DMS153 treated with DMSO at 0.1 percent for 48 hours (cell line): ENCODE measurements at regions not wholly inside any gene's neighbourhood (a gene's known extent, or its start where the extent isn't known, plus 50 kb on each side); places are given as distances from the start of the nearest gene placed in this dataset.
A peak's percentile ranks its signal among the peaks of the same experiment; 100 is the strongest.

ENCODE experiments used
- DNase-seq: peaks from one replicate; lab custom pipeline; 2025; ENCODE audit not compliant: unreplicated experiment; lab: John Stamatoyannopoulos, UW

DNA sequence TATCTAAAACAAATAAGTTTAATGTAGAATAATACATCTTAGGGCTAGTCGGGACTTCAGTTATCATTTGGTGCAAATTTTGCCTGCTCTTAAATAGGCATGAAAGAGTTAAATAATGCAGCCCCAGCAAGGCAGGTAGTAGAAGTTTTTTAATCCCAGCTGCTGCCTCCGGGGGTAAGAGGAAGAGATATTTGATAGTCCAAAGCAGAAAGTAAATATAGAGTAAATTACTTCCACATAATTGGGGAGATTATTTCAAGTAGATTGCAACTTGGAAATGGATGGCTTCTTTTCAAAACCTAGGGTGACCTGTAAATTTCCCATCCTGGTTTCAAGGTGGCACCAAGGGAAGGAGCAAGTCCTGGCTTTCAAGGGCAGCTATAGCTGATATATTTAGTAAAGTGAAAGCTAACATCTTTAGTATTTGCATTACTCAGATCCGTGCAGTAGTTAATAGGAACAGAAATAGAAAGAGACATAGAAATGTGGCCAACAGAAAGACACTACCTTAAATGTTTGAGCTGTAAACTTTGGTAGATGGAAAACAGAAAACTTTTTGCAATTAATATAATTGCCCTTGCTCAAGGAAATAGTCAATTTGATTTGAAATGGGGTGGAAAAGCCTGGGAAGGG is 109.1 kb downstream of the LMO4 start:
- DNase-seq, result no peak

DNA sequence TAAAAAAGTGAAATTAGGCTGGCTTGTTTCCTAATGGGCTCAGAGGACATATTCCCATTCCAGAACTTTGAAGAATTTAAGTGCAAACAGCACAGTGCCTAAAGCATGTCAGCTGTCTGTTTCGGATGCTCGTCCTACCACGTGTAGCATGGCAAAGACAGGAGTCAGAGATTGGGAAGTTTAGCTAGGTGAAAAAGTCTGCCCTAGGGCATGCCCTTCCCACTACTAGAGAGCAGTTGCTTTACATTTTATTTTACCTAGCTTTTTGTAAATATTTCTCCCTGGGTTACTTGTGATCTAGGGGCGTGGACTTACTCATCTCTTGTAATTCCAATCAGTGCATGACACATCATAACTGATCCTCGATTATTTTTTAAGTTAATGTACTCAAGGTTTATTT is 111.1 kb downstream of the LMO4 start:
- DNase-seq, result no peak

DNA sequence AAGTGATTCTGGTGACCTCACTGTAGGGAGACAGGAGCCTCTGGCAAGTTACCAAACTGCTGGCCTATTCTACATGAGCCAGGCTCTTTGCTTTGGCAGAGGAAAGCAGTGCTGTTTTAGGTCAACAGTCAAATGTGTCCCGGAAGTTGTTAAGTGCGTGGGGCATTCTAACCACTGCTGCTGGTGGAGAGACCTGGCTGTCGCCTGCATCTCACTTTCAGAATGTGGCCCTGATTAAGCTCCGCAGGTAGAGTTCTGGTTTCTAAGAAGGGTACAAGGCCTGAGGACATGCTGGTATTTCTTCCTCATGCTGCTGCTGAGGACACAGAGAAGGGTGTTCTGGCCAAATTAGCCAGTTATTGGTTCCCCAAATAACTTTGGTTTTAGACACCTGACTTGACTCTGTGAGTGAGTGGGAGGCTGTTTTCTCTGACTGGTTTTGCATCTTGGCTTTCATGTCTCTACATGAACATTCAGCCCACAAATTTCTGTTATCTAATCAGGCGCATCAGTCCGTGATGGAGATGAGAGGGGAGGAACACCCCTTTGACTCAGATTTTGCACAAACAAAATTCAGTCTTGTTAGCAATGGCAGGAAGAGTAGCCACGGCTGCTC is 120.8 kb downstream of the LMO4 start:
- DNase-seq, result peak; percentile 92

DNA sequence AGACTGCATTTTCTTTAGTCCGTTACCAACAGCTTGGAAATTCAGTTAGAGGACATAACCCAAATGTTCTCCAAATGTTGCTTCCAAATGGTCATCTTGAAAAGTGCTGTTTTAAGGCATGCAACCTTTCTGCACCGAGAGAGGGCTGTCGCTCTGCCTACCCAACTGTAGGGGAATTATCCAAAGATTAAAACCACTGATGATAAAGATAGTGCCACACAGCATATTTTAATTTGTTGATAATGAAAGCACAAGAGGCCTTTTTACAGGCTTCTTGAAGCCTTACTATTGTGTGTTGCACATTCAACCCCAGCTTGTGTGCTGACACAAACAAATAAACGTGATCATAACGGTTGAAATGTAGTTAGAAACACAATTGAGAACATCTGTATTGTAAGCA is 121.5 kb downstream of the LMO4 start:
- no peak for DNase-seq

DNA sequence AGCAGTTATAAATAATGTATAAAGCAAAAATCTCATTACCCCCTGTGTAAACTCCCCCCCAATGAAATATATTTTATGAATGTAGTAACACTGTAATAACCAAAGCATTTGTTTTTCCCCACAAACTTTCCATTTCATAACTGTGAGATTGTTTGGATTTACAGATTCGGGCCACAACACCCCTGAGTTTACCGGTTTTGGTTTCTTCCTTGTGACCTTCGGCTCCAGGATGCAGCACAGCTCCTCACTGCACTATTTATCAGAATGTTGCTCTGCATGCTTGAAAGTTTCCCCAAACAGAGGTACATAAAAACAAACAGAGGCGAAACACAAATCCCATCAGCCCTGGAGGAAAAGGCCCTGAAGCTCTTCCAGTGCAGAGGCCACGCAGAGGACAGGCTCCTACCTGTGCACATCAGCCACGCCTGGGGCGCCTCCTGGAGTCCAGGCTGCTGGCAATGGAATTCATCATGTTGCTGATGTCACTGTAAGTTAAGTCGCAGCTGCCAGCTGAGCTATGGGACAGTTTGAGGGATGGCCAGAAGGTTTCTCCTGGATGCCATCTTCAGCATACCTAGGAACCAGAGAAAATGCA is 122.0 kb downstream of the LMO4 start:
- no peak for DNase-seq

DNA sequence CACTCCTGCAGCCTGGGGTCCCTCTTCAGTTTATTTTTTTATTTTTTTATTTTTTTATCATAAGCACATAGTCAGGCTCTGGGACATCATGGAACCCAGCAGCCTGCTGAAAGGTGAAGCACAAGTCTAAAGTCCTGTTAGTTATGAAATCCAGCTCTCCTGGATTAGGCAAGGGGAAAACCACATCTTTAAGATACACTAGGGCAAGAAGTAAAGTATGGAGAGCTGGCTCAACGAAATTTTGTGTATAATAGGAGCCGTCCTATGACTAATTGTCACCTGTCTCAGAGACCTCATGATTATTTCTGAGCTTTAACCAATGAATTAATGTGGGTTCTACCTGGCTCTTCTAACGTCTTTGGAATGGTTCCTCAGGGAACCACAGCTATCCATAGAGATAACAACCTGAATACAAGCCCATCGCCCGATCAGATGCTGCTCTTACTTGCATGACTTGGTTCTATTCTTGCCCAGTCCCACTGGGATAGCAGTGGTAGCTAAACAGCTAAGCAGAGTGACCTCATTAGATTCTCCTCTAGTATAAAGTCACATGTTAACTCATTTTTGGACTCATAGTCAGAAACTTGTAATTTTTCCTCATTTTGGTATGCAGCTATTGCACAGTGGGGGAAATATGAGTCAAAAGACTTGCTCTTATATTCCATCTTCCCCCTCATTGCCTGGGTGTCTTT is 122.7 kb downstream of the LMO4 start:
- DNase-seq, result no peak

DNA sequence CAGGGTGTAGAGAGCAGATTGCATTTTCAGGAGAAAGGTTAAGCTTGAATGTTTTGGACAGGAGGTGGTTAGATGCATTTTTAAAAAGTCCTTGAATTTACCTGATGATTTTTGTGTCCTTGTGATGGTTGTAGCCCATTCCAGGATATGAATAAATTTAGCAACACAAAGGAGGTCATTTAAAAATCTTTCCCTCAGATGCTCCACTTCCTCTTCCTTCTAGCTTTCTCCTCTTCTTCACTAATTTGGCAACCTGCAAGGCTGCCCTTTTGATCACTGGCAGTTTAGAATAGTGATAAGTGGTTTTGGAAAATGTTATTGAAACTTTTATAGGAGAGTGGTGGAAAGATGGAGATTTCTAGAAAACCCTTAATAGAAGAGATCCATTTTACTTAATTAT is 124.0 kb downstream of the LMO4 start:
- no peak for DNase-seq

DNA sequence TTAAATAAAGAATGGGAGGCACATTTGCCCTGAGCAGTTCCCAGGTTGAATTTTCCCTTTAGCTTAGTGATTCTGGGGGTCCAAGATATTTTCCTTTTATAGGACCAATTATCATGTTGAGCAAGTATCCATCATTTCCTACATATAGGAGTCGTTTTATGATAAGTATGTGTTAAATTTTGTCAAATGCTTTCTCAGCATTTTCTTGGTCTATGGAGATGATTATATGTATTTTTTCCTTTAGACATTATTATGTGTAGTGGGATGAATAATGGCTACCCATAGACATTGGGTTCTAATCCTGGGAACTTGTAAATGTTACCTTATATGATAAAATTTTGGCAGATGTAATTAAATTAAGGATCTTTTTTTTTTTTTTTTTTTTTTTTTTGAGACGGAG is 128.7 kb downstream of the LMO4 start:
- no peak for DNase-seq

DNA sequence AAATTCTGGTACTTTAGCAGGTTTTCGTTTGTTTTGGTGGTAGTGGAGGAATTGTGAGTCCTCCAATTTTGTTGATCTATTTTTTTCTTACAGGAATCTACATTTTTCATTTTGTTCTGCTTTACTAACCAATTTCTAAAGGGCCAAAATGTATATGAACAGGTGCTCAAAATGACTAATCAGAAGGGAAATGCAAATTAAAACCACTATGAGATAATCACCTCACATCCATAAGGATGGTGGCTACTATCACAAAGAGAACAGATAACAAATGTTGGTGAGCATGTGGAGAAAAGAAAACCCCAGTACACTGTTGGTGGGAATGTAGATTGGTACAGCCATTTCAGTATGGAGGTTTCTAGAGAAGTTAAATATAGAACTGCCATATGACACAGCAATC is 134.2 kb downstream of the LMO4 start:
- DNase-seq, result no peak

DNA sequence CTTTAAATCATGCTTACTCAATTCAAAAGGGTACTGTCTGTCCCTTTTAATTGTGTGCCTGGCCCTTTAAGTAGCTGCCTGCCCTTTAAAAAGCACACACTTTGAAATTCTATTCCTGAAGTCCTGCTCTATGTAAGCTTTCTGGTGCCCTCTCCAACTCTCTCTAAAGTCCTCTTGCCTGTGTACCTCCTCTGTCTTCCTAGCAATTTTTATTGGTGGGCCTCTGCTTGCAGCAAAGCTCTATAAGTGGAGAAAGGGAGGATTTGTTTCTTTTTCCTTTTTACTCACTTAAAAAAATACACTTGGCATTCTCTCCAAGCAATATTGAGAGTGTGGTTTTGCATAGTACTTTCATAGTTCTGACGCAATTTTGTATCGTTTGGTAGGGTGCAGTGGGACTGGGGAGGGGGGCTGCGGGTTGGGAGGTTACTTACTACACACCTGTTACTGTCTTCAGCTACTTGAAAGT is 135.4 kb downstream of the LMO4 start:
- DNase-seq, result no peak

DNA sequence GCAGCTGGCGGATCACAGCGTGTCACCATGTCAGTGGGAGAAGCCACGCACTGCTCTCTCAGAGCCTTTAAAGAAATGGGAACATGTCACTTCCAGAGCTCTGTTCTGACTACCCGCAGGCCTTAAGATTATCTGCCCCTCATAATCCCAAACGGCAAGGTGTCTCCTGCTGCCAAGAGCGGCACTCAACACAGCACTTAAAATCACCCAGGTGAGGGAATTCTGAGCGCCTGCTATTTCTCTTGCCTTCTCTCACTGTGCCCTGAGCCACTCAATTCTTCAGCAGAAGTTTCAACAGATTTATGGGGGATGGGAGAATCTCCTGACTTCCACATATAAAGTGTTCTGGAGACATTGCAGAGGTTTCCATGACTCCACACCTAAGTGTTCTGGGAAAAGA is 137.9 kb downstream of the LMO4 start:
- DNase-seq, result no peak

DNA sequence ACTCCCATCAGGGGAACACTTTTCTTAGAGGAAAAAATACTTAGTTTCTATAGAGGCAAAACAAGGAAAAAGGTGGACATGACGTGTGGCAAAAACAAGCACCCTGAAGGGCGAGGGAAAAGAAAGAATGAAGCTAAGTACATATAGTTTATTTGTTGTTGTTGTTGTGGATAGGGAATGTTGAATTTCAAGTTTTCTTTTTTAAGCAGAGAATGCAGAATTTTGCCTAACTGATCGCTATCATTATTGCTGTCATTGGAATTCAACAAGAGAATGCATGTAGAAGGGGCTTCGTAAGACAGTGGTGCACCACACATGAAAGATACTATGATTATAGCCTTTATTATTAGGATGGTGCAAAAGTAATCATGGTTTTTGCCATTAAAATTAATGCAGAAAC is 144.0 kb downstream of the LMO4 start:
- no peak for DNase-seq

DNA sequence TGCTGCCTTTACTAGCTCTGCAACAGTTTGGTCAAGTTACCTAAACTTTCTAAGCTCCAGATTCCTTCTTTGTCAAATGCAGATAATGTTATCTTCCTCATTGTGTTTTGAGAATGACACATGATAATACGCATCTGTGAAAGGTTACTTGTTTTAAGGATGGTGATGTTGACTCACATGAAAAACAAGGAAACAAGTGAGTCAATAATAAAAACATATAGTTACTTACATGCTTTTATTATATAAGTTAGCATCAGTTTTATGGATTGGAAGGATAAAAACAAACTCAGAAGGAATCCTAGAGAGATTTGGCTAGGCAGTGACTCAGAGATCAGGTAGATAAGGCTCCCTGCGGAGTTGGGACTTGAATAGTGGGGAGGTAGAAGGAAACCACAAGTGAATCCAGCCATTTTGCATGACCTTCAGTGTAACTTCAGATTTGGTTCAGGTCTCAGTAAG is 144.6 kb downstream of the LMO4 start:
- no peak for DNase-seq

DNA sequence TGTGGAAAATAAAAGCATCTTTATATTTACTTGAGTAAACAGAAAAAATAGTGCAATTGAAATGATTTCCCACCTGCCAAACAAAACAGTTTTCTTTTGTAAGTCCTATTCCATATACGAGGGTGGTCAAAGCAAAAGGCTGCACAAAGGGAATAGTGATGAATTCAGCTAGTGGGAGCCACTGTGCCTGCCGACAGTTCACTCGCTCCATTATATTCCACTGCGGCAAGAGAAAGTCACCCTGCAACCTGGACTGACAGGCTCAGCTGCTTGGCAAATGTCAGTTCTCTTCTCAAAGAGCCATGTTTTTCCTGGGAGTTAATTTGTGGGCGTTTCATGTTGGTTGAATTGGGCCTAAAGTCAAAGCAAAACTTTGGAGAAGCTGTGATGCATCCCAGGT is 145.4 kb downstream of the LMO4 start:
- no peak for DNase-seq

DNA sequence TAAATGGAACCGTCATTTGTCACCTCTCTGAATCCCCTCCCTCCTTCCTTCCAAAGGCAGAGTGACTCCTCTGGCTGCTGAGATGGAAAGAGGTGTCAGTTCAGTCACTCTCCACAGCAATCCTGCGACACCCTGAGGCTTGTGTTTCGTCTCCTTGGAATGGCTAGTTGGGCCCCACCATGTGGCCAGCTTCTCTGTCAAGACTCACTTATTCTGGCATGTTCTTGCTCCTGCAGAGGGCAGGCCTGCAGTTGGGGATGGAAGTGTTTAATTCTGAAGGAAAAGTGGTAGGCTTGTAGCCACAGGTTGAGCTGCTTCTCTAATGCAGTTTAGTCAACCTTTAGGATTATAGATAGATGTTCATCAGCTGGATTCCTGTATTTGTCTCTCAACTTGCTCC is 149.6 kb downstream of the LMO4 start:
- no peak for DNase-seq

DNA sequence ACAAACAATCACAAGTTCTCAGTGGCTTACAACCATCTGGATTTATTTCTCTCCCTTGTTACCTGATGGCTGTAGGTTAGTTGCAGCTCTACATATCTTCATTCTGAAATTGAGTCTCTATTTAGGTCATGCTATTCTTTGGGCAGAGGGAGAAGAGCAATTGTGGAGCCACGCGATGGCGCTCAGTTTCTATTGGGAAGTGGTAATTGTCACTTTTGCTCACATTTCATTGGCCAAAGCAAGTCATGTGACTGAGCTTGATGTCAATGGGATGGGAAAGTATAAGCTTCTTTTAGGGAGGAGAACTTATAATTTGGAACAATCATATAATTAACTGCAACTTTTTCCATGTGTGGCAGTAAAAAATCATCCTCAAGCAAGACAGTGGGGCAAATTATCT is 166.5 kb downstream of the LMO4 start:
- no peak for DNase-seq

DNA sequence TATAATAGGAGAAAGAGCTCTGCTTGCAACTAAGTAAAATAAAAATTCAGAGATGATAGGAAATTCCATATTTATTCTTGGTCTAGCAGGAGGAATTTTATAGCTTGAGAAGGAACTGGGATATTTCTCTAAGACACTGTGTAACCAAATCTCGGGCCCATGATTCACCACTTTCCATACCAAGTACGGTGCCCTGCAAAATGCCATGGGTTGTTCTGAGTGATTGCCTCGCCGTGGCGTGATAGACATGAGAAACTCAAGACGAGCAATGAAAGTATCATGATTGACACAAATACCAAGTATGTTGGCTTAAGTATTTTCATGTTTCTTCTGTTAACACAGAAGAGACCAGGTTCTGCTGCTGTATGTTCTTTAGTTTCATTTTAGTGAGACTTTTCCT is 167.2 kb downstream of the LMO4 start:
- DNase-seq, result no peak

DNA sequence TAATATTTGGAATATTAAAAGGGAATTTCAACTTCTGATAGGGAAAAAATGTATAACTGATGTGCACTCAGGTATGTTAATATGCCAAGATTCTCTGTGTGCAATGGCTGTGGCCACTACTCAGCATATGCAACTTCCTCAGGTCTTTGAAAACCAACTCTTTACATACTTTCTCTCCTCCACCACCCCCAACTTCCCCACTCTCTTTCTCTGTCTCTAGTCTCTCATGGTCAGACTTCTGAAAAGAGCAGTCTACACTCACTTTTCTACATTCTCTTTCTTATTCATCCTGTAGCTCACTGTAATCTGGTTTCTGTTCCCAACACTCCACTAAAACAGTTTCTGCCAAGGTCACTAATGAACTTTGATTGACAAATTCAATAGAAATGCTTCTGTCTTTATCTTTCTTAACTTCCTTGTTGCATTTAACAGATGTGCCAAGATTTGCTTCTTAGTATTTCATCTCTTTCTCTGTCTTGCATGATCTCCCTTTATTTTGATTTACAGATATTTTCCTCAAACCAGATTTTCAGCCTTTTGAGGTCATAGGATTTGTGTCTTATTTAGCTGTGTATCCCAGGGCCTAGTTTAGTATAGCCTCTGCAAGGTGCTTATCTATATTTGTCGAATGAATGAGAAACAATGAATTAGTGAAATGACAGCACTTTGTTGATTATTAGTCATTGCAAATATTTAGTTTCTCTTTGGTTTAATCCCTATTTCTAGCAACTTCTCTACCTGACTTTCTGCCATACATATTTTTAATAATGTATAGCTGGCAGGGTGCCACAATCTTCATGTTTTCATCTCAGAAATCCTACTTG is 168.9 kb downstream of the LMO4 start:
- DNase-seq, result no peak

DNA sequence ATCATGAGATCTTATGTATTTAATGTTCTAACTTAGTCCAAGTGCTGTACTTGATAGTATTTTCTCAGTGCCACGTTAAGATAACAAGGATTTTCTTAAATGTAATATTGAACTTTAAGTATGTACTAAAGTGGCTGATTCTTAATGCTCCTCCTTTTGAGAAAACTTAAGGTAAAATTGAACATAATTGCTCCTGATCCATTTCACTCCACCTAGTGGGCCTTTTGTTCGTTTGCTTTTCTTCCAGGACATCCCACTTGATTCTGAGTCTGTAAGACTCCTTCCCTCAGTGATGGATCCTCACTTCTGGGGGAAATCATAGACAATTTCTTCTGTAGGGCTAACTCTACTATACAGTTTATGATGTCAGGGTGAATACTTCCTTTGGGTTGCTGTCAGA is 173.1 kb downstream of the LMO4 start:
- DNase-seq, result no peak

DNA sequence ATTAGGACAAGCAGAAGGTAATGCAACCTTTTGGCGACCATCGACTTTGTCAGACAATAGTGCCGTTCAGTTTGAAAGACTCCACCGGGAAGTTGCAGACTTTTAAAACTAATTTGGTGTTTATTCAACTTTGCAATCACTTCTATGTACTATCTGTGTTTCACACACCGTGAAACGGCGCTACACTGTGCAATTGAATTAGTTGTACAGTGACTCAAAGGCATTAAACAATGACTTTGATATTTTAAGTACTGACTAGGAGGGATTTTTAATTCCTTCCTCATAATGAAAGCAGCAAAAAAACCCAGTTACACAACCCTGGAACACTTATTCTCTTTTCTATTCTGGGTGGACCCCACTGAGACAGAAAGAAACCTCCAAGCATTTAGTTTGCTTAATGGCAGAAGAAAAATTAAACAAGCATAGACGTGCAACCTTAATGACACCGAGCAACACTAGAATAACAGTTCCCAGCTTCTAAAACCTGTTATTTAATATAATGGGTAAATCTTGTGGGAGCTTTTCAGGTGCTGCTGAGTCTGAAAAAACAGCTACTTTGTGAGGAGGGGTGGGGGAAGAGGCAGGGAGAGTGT is 176.8 kb downstream of the LMO4 start:
- no peak for DNase-seq

DNA sequence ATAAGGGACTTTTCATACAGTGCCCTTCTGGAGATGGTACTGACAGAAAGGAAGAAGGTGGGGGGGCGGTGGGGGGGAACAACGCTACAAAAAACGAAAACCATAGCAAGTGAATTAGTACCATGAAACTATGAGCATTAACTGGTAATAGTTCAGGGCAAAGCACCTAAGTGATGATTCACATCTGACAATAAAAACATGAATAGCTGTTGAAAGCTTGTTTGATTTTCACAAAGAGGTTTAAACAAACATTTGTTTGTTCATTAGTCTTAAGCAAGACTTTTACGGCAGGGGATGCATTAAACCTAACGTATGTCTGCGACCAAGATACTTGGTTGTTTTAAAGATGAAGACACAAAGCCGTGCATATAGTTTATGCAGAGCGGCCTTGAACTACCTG is 177.5 kb downstream of the LMO4 start:
- peak; percentile 7 for DNase-seq
